IMR-90 (cell line): ENCODE measurements at regions not wholly inside any gene's neighbourhood (a gene's known extent, or its start where the extent isn't known, plus 50 kb on each side); places are given as distances from the start of the nearest gene placed in this dataset.

Experiments used
- BHLHE40 ChIP-seq: fragments of 150-350 bp; IDR thresholded peaks from 2 replicates; pipeline ENCODE4 v1.6.1; 2016; ENCODE audit warnings: mild to moderate bottlenecking, low read depth, low read length
- CEBPB ChIP-seq: IDR thresholded peaks from 2 replicates; pipeline ENCODE4 v1.6.1; 2012; ENCODE audit warnings: low read depth, low read length, improper control_type of control experiment
- CHD1 ChIP-seq: IDR thresholded peaks from 2 replicates; pipeline ENCODE4 v1.6.1; 2012; ENCODE audit warnings: low read depth, low read length, improper control_type of control experiment
- CTCF ChIP-seq: conservative IDR thresholded peaks from 2 replicates; pipeline ENCODE4 v1.5.1; 2012; ENCODE audit warnings: mild to moderate bottlenecking, low read depth, low read length, improper control_type of control experiment
- ELK1 ChIP-seq: fragments of 150-350 bp; IDR thresholded peaks from 2 replicates; pipeline ENCODE4 v1.6.1; 2016; ENCODE audit warnings: low read depth, mild to moderate bottlenecking, low read length, moderate library complexity, borderline replicate concordance
- FOS ChIP-seq: fragments of 150-350 bp; IDR thresholded peaks from 2 replicates; pipeline ENCODE4 v1.6.1; 2016; ENCODE audit warnings: low read depth, low read length
- MAFK ChIP-seq: IDR thresholded peaks from 2 replicates; pipeline ENCODE4 v1.6.1; 2012; ENCODE audit warnings: low read depth, low read length, improper control_type of control experiment
- MXI1 ChIP-seq: IDR thresholded peaks from 2 replicates; pipeline ENCODE4 v1.6.1; 2012; ENCODE audit warnings: low read depth, mild to moderate bottlenecking, low read length, moderate library complexity, borderline replicate concordance
- POLR2A ChIP-seq: IDR thresholded peaks from 2 replicates; pipeline ENCODE4 v1.6.1; 2012; ENCODE audit warnings: mild to moderate bottlenecking, low read depth, low read length
- RAD21 ChIP-seq: IDR thresholded peaks from 2 replicates; pipeline ENCODE4 v1.6.1; 2012; ENCODE audit warnings: low read length, improper control_type of control experiment
- RCOR1 ChIP-seq: IDR thresholded peaks from 2 replicates; pipeline ENCODE4 v1.6.1; 2012; ENCODE audit warnings: mild to moderate bottlenecking, low read length, improper control_type of control experiment; ENCODE audit not compliant: insufficient replicate concordance
- RFX5 ChIP-seq: IDR thresholded peaks from 2 replicates; pipeline ENCODE4 v1.8.0; 2012; ENCODE audit warnings: low read depth, mild to moderate bottlenecking, low read length, moderate library complexity
- SMC3 ChIP-seq: fragments of 150-350 bp; IDR thresholded peaks from 2 replicates; pipeline ENCODE4 v1.6.1; 2016; ENCODE audit warnings: low read depth, mild to moderate bottlenecking, antibody characterized with exemption, low read length, moderate library complexity
- USF2 ChIP-seq: fragments of 150-350 bp; IDR thresholded peaks from 2 replicates; pipeline ENCODE4 v1.6.1; 2017; ENCODE audit warnings: mild to moderate bottlenecking, antibody characterized with exemption, low read length, low read depth

- TF ChIP-seq POLR2A: no peak
- TF ChIP-seq CTCF: no peak
- TF ChIP-seq RAD21: no peak
- no peak for TF ChIP-seq CHD1
- no peak for TF ChIP-seq SMC3
- no peak for TF ChIP-seq USF2
- TF ChIP-seq BHLHE40: no peak
- no peak for TF ChIP-seq MAFK
- no peak for TF ChIP-seq RCOR1
- TF ChIP-seq MXI1: no peak
- TF ChIP-seq RFX5: no peak
- no peak for TF ChIP-seq CEBPB
- TF ChIP-seq ELK1: no peak
- TF ChIP-seq FOS: no peak
These were observed 159.1 kb downstream of the UTP18 start for GRCh38 chr17:51419476-51419875.
